K562 (cell line): ENCODE measurements at regions not wholly inside any gene's neighbourhood (a gene's known extent, or its start where the extent isn't known, plus 50 kb on each side); places are given as distances from the start of the nearest gene placed in this dataset.

ENCODE experiments used
- ATAC-seq: fragments of 200-7000 bp; cut with Tn5 transposase; 3 replicates; pipeline ENCODE4 v1.9.1; 2020; ENCODE audit warnings: moderate library complexity
- BruUV-seq: library from RNA; stranded (reverse); fragments of 400-500 nt; replicated peaks from 2 replicates; lab custom pipeline; 2021; lab: Mats Ljungman, UMichigan
- CTCF ChIA-PET: fragments of 300-600 bp; formaldehyde crosslinking; extraction: SDS; loops from one replicate; lab custom pipeline; 2021; ENCODE audit warnings: low intra/inter-chr PET ratio; lab: Yijun Ruan, JAX
- POLR2A ChIA-PET: fragments of 300-600, 350-650 bp; sonication (Branson Sonifier 250); formaldehyde crosslinking; extraction: SDS; loops from one replicate; lab custom pipeline; 2021; ENCODE audit warnings: antibody characterized with exemption, inconsistent platforms; lab: Yijun Ruan, JAX
- DNase-seq, 4 experiments: peaks; one replicate each; pipeline versions ENCODE4 v3.0.0 to v3.0.0-alpha.2; 2011 to 2018; ENCODE audit warnings: low spot score in 3 of 4, mixed read lengths in 3 of 4; ENCODE audit errors: extremely low read depth in 1 of 4
- FAIRE-seq: peaks from 2 replicates; lab custom pipeline; 2011; peaks lifted over from hg19 to GRCh38; lab: Jason Lieb, UNC
- H2AFZ ChIP-seq: 2 replicates; pipeline ENCODE4 v1.6.0; 2011; ENCODE audit warnings: low read depth, low read length, control low read depth, inconsistent platforms
- H3K27ac ChIP-seq: fragments of 200-600 bp; 3 replicates; pipeline ENCODE4 v1.8.0; 2011; ENCODE audit warnings: low read depth, mild to moderate bottlenecking, control low read depth, inconsistent platforms, low read length, moderate library complexity, mixed read lengths; ENCODE audit errors: extremely low read depth
- H3K27me3 ChIP-seq, 2 experiments: fragments of 300-600 bp in 1 of 2; 2 replicates in 1 of 2; 3 replicates in 1 of 2; pipeline versions ENCODE4 v1.6.0 to v1.8.0; 2011; ENCODE audit warnings: inconsistent platforms in 2 of 2, low read length in 2 of 2, mild to moderate bottlenecking in 1 of 2, mixed read lengths in 1 of 2, moderate library complexity in 1 of 2; ENCODE audit not compliant: control insufficient read depth in 2 of 2, insufficient read depth in 2 of 2
- H3K36me3 ChIP-seq: fragments of 300-600 bp; 3 replicates; pipeline ENCODE4 v1.8.0; 2011; ENCODE audit warnings: mild to moderate bottlenecking, low read length, inconsistent platforms; ENCODE audit not compliant: control insufficient read depth, insufficient read depth
- H3K4me1 ChIP-seq, 2 experiments: fragments of 200-600 bp in 1 of 2; replicated peaks in 1 of 2; 2 replicates in 1 of 2; 3 replicates in 1 of 2; pipeline versions ENCODE4 v1.5.1 to v1.8.0; 2011; ENCODE audit warnings: inconsistent platforms in 2 of 2, low read length in 2 of 2, mild to moderate bottlenecking in 1 of 2, mixed read lengths in 1 of 2, moderate library complexity in 1 of 2; ENCODE audit not compliant: control insufficient read depth in 2 of 2, insufficient read depth in 2 of 2
- H3K4me2 ChIP-seq: 2 replicates; pipeline ENCODE4 v1.6.1; 2011; ENCODE audit warnings: low read length, control low read depth, inconsistent platforms, mixed read lengths; ENCODE audit not compliant: insufficient read depth
- H3K4me3 ChIP-seq: fragments of 200-600 bp; sonication (generic), shearing (Covaris generic); 2 replicates; pipeline ENCODE4 v1.5.1; 2016; ENCODE audit warnings: control low read depth, inconsistent platforms
- H3K79me2 ChIP-seq: fragments of 200-600 bp; 3 replicates; pipeline ENCODE4 v1.8.0; 2011; ENCODE audit warnings: low read length, inconsistent platforms; ENCODE audit not compliant: control insufficient read depth, insufficient read depth
- H3K9ac ChIP-seq, 2 experiments: 2 replicates each; pipeline versions ENCODE4 v1.6.0 to v1.6.1; 2011; ENCODE audit warnings: low read depth in 2 of 2, low read length in 2 of 2, control low read depth in 1 of 2, inconsistent platforms in 1 of 2, mild to moderate bottlenecking in 1 of 2, mixed read lengths in 1 of 2; ENCODE audit not compliant: insufficient read depth in 1 of 2
- H3K9me1 ChIP-seq: one replicate; pipeline ENCODE4 v1.6.0; 2011; ENCODE audit warnings: inconsistent platforms, mild to moderate bottlenecking, low read length, moderate library complexity; ENCODE audit not compliant: control insufficient read depth, insufficient read depth
- H3K9me3 ChIP-seq: replicated peaks from 2 replicates; pipeline ENCODE4 v1.5.1; 2011; ENCODE audit warnings: low read depth, low read length, inconsistent platforms; ENCODE audit not compliant: control insufficient read depth, insufficient read depth
- H4K20me1 ChIP-seq: replicated peaks from 2 replicates; pipeline ENCODE4 v1.6.1; 2011; ENCODE audit warnings: low read length, inconsistent platforms, mixed read lengths; ENCODE audit not compliant: control insufficient read depth, insufficient read depth
- JUN ChIP-seq, 2 experiments: sonication (generic) in 1 of 2; formaldehyde crosslinking in 1 of 2; IDR thresholded peaks; 2 replicates each; pipeline versions ENCODE4 v1.6.1 to v1.8.0; 2012 to 2022; ENCODE audit warnings: borderline replicate concordance in 2 of 2, mild to moderate bottlenecking in 2 of 2, improper control_type of control experiment in 1 of 2, low read depth in 1 of 2, low read length in 1 of 2, missing genetic modification reagents in 1 of 2
- SREBF1 ChIP-seq: fragments of 150-350 bp; IDR thresholded peaks from 2 replicates; pipeline ENCODE4 v1.6.1; 2014; ENCODE audit warnings: antibody characterized with exemption, low read depth, low read length, borderline replicate concordance
- WGBS: fragments of 100-300 bp; shearing (Covaris generic); methylation state at CpG from one replicate; pipeline ENCODE4 v1.1.6; 2016; ENCODE audit warnings: low coverage, mixed read lengths; ENCODE audit not compliant: insufficient coverage; ENCODE audit errors: missing lambda C conversion rate; 5-methylcytosine and 5-hydroxymethylcytosine counted together
- in situ Hi-C: fragments of 300-500 bp; cut with MboI; formaldehyde crosslinking; loops from 4 replicates; pipeline ENCODE4 v1.15.0; 2018; ENCODE audit warnings: inconsistent platforms, mixed read lengths
- intact Hi-C: fragments of 100-400 bp; cut with micrococcal nuclease; formaldehyde crosslinking; loops from 2 replicates; pipeline ENCODE4 v1.14.2; 2022
- TF ChIP-seq, protein P1 (sequence below): sonication (generic); formaldehyde crosslinking; IDR thresholded peaks from 2 replicates; pipeline ENCODE4 v1.9.0; 2022; ENCODE audit warnings: mild to moderate bottlenecking, missing genetic modification reagents
- TF ChIP-seq, protein P2 (sequence below): fragments of 450-650 bp; formaldehyde crosslinking; IDR thresholded peaks from 2 replicates; pipeline ENCODE4 v1.4.0; 2020; ENCODE audit warnings: mild to moderate bottlenecking, mixed read lengths

DNA sequence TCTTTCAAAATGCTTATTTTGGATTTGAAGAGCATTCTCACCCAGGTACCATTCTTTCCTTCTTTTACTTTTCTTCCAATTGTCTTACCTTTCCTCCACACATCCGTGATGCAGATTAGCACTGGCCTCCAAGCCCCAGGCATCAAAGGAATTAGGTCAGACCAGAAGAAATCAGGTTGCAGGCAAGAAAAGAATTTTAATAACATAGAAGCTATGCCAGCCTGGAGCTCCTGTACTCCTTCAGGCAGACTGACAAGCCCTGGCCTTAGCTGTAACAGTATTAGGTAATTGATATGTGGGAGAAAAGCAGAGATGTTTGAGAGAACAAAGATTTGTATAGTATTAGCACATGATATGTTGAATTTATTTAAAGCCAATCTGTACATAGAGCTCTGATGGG, 390.4 kb upstream of the ADGRL2 start:
- DNase-seq (no peak), ATAC-seq (no peak), FAIRE-seq (no peak)
- TF ChIP-seq SREBF1, result no peak
- no peak overlapping the region for H3K4me2 ChIP-seq
- ChIA-PET CTCF (no interaction called here), POLR2A (no interaction called here)
- no peaks in the 10 kb centered on the region; the same call in 1 of the 2 replicates for H3K9me3 ChIP-seq
- no peaks in the 10 kb centered on the region for H3K27me3 ChIP-seq
- no peaks in the 10 kb centered on the region for H3K79me2 ChIP-seq
- in situ Hi-C loops, result no loop called here
- no peak overlapping the region for H3K9ac ChIP-seq
- no peaks in the 10 kb centered on the region for H3K36me3 ChIP-seq
- no TSS peak for BruUV-seq
- H3K4me1 ChIP-seq, result no peaks in the 10 kb centered on the region
- no peak overlapping the region for H2AFZ ChIP-seq
- H3K9me1 ChIP-seq, result no peaks in the 10 kb centered on the region
- intact Hi-C loops, result no loop called here
- no peak overlapping the region for H3K27ac ChIP-seq
- H4K20me1 ChIP-seq, result no peaks in the 10 kb centered on the region
- H3K4me3 ChIP-seq, result no peak overlapping the region
- 0% methylated on average over 1 of the region's 1 CpG for WGBS

DNA sequence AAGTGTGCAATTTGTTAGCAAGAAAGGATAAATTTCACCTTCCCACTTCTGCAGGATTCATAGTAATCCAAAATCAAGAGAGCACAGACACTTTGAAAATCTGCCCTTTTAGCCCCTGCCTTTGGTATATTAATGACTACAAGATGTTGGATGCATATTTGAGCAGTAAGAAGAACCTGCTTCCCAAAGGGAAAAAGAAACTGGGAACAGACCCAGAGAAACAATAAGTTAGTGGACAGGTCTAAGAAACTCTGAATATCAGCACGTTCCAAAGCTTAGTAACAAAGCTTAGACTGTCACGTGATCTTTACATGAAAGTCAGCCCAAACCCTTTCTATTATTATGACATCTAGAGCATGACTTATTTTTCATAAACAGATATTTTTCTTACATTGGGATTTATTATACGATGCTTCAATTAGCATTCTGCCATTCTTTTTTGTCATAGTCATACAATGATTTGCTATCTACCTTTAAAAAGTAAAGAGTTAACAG, 390.9 kb upstream of the ADGRL2 start:
- 0% methylated on average over 3 of the region's 3 CpGs for WGBS
- in situ Hi-C loops, result no loop called here

More for the DNA sequence above, 390.9 kb upstream of the ADGRL2 start:
- no peaks in the 10 kb centered on the region for H3K79me2 ChIP-seq
- no TSS peak for BruUV-seq
- no peak overlapping the region for H3K4me3 ChIP-seq
- no peak overlapping the region for H3K9ac ChIP-seq
- DNase-seq, result no peak
- intact Hi-C loops, result no loop called here
- no peaks in the 10 kb centered on the region for H3K27me3 ChIP-seq
- no peak overlapping the region for H3K27ac ChIP-seq
- H3K9me1 ChIP-seq, result no peaks in the 10 kb centered on the region
- FAIRE-seq, result no peak
- TF ChIP-seq, protein P1, sequence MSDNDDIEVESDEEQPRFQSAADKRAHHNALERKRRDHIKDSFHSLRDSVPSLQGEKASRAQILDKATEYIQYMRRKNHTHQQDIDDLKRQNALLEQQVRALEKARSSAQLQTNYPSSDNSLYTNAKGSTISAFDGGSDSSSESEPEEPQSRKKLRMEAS (CRISPR knock-in tag), result no peak
- TF ChIP-seq JUN (IDR thresholded peaks at IDR 0.05; ENCODE audit: borderline replicate concordance, low read depth, low read length) (no peak), JUN (CRISPR knock-in tag; IDR thresholded peaks at IDR 0.05; ENCODE audit: borderline replicate concordance) (no peak)
- TF ChIP-seq, protein P2, sequence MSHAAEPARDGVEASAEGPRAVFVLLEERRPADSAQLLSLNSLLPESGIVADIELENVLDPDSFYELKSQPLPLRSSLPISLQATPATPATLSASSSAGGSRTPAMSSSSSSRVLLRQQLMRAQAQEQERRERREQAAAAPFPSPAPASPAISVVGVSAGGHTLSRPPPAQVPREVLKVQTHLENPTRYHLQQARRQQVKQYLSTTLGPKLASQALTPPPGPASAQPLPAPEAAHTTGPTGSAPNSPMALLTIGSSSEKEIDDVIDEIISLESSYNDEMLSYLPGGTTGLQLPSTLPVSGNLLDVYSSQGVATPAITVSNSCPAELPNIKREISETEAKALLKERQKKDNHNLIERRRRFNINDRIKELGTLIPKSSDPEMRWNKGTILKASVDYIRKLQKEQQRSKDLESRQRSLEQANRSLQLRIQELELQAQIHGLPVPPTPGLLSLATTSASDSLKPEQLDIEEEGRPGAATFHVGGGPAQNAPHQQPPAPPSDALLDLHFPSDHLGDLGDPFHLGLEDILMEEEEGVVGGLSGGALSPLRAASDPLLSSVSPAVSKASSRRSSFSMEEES (CRISPR knock-in tag), result peak; percentile 85
- ATAC-seq, result no peak
- no peak overlapping the region for H2AFZ ChIP-seq
- no peak overlapping the region for H3K4me2 ChIP-seq
- no peaks in the 10 kb centered on the region for H3K4me1 ChIP-seq
- no peaks in the 10 kb centered on the region for H3K36me3 ChIP-seq
- ChIA-PET CTCF (no interaction called here), POLR2A (no interaction called here)
- H3K9me3 ChIP-seq, result no peaks in the 10 kb centered on the region; the same call in 1 of the 2 replicates
- H4K20me1 ChIP-seq, result no peaks in the 10 kb centered on the region
